ENCODE measurements at regions not wholly inside any gene's neighbourhood (a gene's known extent, or its start where the extent isn't known, plus 50 kb on each side); places are given as distances from the start of the nearest gene placed in this dataset.

GRCh38 chr5:63306909-63307308, 655.3 kb downstream of the HTR1A start:
- no peak overlapping the region for H3K4me3 ChIP-seq (ENCODE audit: low read depth, low read length, poor library complexity, severe bottlenecking)
- H3K27ac ChIP-seq (ENCODE audit: low read depth, low read length, poor library complexity, severe bottlenecking), result no peak overlapping the region
- TF ChIP-seq CTCF (IDR thresholded peaks at IDR 0.05; ENCODE audit: low read length) (no peak), EZH2 (IDR thresholded peaks at IDR 0.05; ENCODE audit: borderline replicate concordance, low read length) (no peak)
- no peaks in the 10 kb centered on the region for H3K79me2 ChIP-seq (ENCODE audit: insufficient read depth, low read length)
- H3K4me2 ChIP-seq (ENCODE audit: low read length), result no peak overlapping the region
- H3K9ac ChIP-seq (ENCODE audit: low read length), result no peak overlapping the region
- H3K27me3 ChIP-seq (ENCODE audit: insufficient read depth, low read length), result no peaks in the 10 kb centered on the region
- H3F3A ChIP-seq (ENCODE audit: insufficient read depth, low read length), result no peaks in the 10 kb centered on the region
- H3K36me3 ChIP-seq (ENCODE audit: insufficient read depth, low read length), result no peaks in the 10 kb centered on the region
- no peaks in the 10 kb centered on the region for H4K20me1 ChIP-seq (ENCODE audit: insufficient read depth, low read length)
- no peaks in the 10 kb centered on the region for H3K4me1 ChIP-seq (ENCODE audit: insufficient read depth, low read length, severe bottlenecking)
- no peak overlapping the region for H2AFZ ChIP-seq (ENCODE audit: low read length)
- no peaks in the 10 kb centered on the region for H3K9me2 ChIP-seq (ENCODE audit: low read depth, low read length)
- no peaks in the 10 kb centered on the region for H3K9me3 ChIP-seq (ENCODE audit: low read length)

- Histone ChIP-seq H3F3A (ENCODE audit: insufficient read depth, low read length) (no peaks in the 10 kb centered on the region), H3K36me3 (ENCODE audit: insufficient read depth, low read length) (no peaks in the 10 kb centered on the region), H3K27me3 (ENCODE audit: insufficient read depth, low read length) (no peaks in the 10 kb centered on the region), H4K20me1 (ENCODE audit: insufficient read depth, low read length) (no peaks in the 10 kb centered on the region), H3K79me2 (ENCODE audit: insufficient read depth, low read length) (no peaks in the 10 kb centered on the region), H3K9ac (ENCODE audit: low read length) (no peak overlapping the region), H3K4me1 (ENCODE audit: insufficient read depth, low read length, severe bottlenecking) (no peaks in the 10 kb centered on the region), H3K9me3 (ENCODE audit: low read length) (no peaks in the 10 kb centered on the region), H3K4me3 (ENCODE audit: low read depth, low read length, poor library complexity, severe bottlenecking) (no peak overlapping the region), H3K27ac (ENCODE audit: low read depth, low read length, poor library complexity, severe bottlenecking) (no peak overlapping the region), H2AFZ (ENCODE audit: low read length) (no peak overlapping the region), H3K9me2 (ENCODE audit: low read depth, low read length) (no peaks in the 10 kb centered on the region), H3K4me2 (ENCODE audit: low read length) (no peak overlapping the region)
- TF ChIP-seq CTCF (IDR thresholded peaks at IDR 0.05; ENCODE audit: low read length) (no peak), EZH2 (IDR thresholded peaks at IDR 0.05; ENCODE audit: borderline replicate concordance, low read length) (no peak)
Observed at GRCh38 chr5:63293317-63293716, 668.9 kb downstream of the HTR1A start.

GRCh38 chr5:63286724-63287123, 675.5 kb downstream of the HTR1A start:
- Histone ChIP-seq H3K79me2 (ENCODE audit: insufficient read depth, low read length) (no peaks in the 10 kb centered on the region), H3K9me3 (ENCODE audit: low read length) (no peaks in the 10 kb centered on the region), H3K27me3 (ENCODE audit: insufficient read depth, low read length) (no peaks in the 10 kb centered on the region), H3K36me3 (ENCODE audit: insufficient read depth, low read length) (no peaks in the 10 kb centered on the region), H3K4me3 (ENCODE audit: low read depth, low read length, poor library complexity, severe bottlenecking) (no peak overlapping the region), H3F3A (ENCODE audit: insufficient read depth, low read length) (no peaks in the 10 kb centered on the region), H3K4me1 (ENCODE audit: insufficient read depth, low read length, severe bottlenecking) (no peaks in the 10 kb centered on the region), H3K9me2 (ENCODE audit: low read depth, low read length) (no peaks in the 10 kb centered on the region), H4K20me1 (ENCODE audit: insufficient read depth, low read length) (no peaks in the 10 kb centered on the region), H3K27ac (ENCODE audit: low read depth, low read length, poor library complexity, severe bottlenecking) (no peak overlapping the region), H3K9ac (ENCODE audit: low read length) (no peak overlapping the region), H3K4me2 (ENCODE audit: low read length) (no peak overlapping the region), H2AFZ (ENCODE audit: low read length) (no peak overlapping the region)
- TF ChIP-seq EZH2 (IDR thresholded peaks at IDR 0.05; ENCODE audit: borderline replicate concordance, low read length), result no peak
- TF ChIP-seq CTCF (IDR thresholded peaks at IDR 0.05; ENCODE audit: low read length), result no peak

Data from OCI-LY1 (cell line).